Dendritic cell treated with granulocyte-macrophage colony-stimulating factor and Interleukin-4, amounts not matched to agents 40 ng/mL and 50 ng/mL, for 4 days (primary cell): ENCODE measurements at regions not wholly inside any gene's neighbourhood (a gene's known extent, or its start where the extent isn't known, plus 50 kb on each side); places are given as distances from the start of the nearest gene placed in this dataset.

Source experiments
- H3K27ac Mint-ChIP-seq: one replicate; pipeline ENCODE4 v1.8.0; 2022; ENCODE audit warnings: mild to moderate bottlenecking, mixed read lengths
- H3K27me3 Mint-ChIP-seq: one replicate; pipeline ENCODE4 v1.8.0; 2022; ENCODE audit warnings: mild to moderate bottlenecking, mixed read lengths
- H3K36me3 Mint-ChIP-seq: one replicate; pipeline ENCODE4 v1.8.0; 2022; ENCODE audit warnings: low read depth, mixed read lengths
- H3K4me1 Mint-ChIP-seq: one replicate; pipeline ENCODE4 v1.8.0; 2022; ENCODE audit warnings: low read depth, mixed read lengths
- H3K4me3 Mint-ChIP-seq: one replicate; pipeline ENCODE4 v1.8.0; 2022; ENCODE audit warnings: mild to moderate bottlenecking, moderate library complexity, mixed read lengths
- H3K9me3 Mint-ChIP-seq: one replicate; pipeline ENCODE4 v1.8.0; 2022; ENCODE audit warnings: mixed read lengths
- intact Hi-C: fragments of 100-400 bp; cut with micrococcal nuclease; formaldehyde crosslinking; loops from one replicate; pipeline ENCODE4 v1.15.0; 2022

DNA sequence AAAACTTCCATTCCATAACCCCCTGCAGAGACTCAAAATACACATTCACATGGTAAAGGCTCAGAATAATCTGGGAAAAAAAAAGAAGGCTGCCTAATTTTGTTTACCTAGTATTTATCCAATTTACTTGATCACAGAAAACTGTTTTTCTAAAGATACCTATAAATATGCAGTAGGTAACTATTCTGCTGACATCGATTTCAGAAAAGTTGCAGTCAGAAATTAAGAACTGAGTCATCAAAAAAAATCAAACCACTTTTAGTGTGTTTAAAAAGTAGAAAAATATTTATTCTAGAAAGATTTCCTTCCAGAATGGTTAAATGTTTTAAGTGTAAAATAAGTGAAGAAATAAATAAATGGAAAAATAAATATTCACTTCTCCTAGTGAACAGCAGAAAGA lies 254.5 kb upstream of the CAND1 start:
- H3K36me3 Mint-ChIP-seq, result no peaks in the 10 kb centered on the region

GRCh38 chr12:67018105-67018504 lies 251.1 kb upstream of the CAND1 start:
- H3K4me1 Mint-ChIP-seq, result no peaks in the 10 kb centered on the region
- no peaks in the 10 kb centered on the region for H3K9me3 Mint-ChIP-seq
- no peaks in the 10 kb centered on the region for H3K36me3 Mint-ChIP-seq
- H3K27ac Mint-ChIP-seq, result no peak overlapping the region
- H3K27me3 Mint-ChIP-seq, result no peaks in the 10 kb centered on the region
- intact Hi-C loops, result no loop called here
- H3K4me3 Mint-ChIP-seq, result no peak overlapping the region

More for the DNA sequence above, 254.5 kb upstream of the CAND1 start:
- Mint-ChIP-seq H3K27ac (no peak overlapping the region), H3K27me3 (no peaks in the 10 kb centered on the region), H3K9me3 (no peaks in the 10 kb centered on the region), H3K4me3 (no peak overlapping the region), H3K4me1 (no peaks in the 10 kb centered on the region)
- intact Hi-C loops, result no loop called here

- H3K27me3 Mint-ChIP-seq, result no peaks in the 10 kb centered on the region
- no peak overlapping the region for H3K27ac Mint-ChIP-seq
- no peaks in the 10 kb centered on the region for H3K4me1 Mint-ChIP-seq
- intact Hi-C loops, result no loop called here
- H3K9me3 Mint-ChIP-seq, result no peaks in the 10 kb centered on the region
- no peak overlapping the region for H3K4me3 Mint-ChIP-seq
- no peaks in the 10 kb centered on the region for H3K36me3 Mint-ChIP-seq
Observed at GRCh38 chr12:67019070-67019469, 250.1 kb upstream of the CAND1 start.

DNA sequence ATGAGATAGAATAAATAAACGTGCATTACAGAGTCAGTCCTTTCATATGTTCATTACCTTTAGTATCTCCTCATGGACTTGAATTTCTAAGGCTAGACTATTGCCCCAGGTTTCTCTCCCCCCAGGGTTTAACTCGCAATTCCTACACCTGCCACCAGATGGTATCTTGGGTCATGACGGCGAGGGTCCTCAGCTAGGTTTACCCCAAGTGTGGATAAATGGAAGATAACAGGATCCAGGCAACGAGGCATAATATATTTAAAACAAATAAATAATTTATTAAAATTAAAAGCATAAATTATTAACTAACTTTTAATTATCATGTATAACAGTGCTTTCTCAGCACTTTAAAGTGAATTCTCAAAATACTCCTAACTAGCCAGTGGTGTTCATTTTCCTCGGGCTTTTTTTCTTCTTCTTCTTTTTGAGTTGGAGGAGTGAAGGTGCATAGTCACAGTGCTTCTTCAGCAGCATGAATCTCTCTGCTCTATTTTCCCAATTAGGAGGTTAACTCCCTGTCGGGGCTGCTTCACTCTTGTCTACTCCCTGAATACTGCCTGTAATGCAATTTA lies 243.5 kb upstream of the CAND1 start:
- no peak overlapping the region for H3K27ac Mint-ChIP-seq
- H3K9me3 Mint-ChIP-seq, result no peaks in the 10 kb centered on the region
- H3K4me3 Mint-ChIP-seq, result no peak overlapping the region
- intact Hi-C loops, result no loop called here
- H3K4me1 Mint-ChIP-seq, result no peaks in the 10 kb centered on the region
- H3K36me3 Mint-ChIP-seq, result no peaks in the 10 kb centered on the region
- no peaks in the 10 kb centered on the region for H3K27me3 Mint-ChIP-seq

- intact Hi-C loops, result no loop called here
- no peak overlapping the region for H3K27ac Mint-ChIP-seq
- H3K4me1 Mint-ChIP-seq, result no peaks in the 10 kb centered on the region
- no peak overlapping the region for H3K4me3 Mint-ChIP-seq
- no peaks in the 10 kb centered on the region for H3K27me3 Mint-ChIP-seq
- no peaks in the 10 kb centered on the region for H3K36me3 Mint-ChIP-seq
- H3K9me3 Mint-ChIP-seq, result no peaks in the 10 kb centered on the region
Observed at GRCh38 chr12:67026487-67027246, 242.5 kb upstream of the CAND1 start.

DNA sequence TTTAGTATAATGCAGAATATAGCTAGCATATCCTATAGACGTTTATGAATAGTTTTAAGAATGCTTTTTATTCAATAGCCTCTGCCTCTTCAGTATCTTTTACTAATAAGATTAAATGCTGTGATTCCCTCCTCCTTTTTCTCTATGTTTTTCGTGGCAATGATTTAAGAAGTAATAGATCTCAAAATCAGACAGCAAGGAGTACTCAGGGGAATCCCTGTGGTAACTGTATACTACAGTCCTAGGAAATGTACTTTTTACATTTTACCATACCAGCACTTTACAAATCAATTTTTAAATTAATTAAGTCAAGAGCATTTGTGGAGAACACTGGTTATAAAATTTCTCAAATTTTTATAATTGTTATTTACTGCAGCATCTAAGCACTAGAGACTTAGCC lies 240.6 kb upstream of the CAND1 start:
- Mint-ChIP-seq H3K36me3 (no peaks in the 10 kb centered on the region), H3K4me3 (no peak overlapping the region), H3K27ac (no peak overlapping the region), H3K27me3 (no peaks in the 10 kb centered on the region), H3K9me3 (no peaks in the 10 kb centered on the region), H3K4me1 (no peaks in the 10 kb centered on the region)
- intact Hi-C loops, result no loop called here

GRCh38 chr12:67034110-67034879 lies 234.9 kb upstream of the CAND1 start:
- intact Hi-C loops, result no loop called here
- Mint-ChIP-seq H3K27me3 (no peaks in the 10 kb centered on the region), H3K9me3 (no peaks in the 10 kb centered on the region), H3K4me3 (no peak overlapping the region), H3K4me1 (no peaks in the 10 kb centered on the region), H3K27ac (no peak overlapping the region), H3K36me3 (no peaks in the 10 kb centered on the region)

DNA sequence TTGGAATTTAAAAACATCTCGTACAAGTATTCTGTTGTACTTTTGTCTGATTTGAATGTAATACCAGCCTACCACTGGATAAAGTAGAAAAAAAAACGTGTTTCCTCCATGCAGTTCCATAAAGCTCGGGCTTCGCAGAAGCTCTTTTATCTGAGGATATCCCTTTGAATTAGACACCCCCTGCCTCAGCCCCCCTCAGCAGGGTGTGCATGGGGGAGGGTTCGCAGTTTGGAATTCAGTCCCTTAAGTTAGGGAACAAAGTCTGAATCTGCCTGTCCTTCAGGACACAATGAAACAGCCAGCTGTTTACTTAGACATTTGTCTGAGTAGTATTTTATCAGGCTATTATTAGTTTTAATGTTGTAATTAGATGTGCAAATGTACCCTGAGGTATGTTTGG lies 234.0 kb upstream of the CAND1 start:
- no peaks in the 10 kb centered on the region for H3K27me3 Mint-ChIP-seq
- intact Hi-C loops, result no loop called here
- no peaks in the 10 kb centered on the region for H3K9me3 Mint-ChIP-seq
- no peaks in the 10 kb centered on the region for H3K4me1 Mint-ChIP-seq
- H3K4me3 Mint-ChIP-seq, result no peak overlapping the region
- no peaks in the 10 kb centered on the region for H3K36me3 Mint-ChIP-seq
- no peak overlapping the region for H3K27ac Mint-ChIP-seq

DNA sequence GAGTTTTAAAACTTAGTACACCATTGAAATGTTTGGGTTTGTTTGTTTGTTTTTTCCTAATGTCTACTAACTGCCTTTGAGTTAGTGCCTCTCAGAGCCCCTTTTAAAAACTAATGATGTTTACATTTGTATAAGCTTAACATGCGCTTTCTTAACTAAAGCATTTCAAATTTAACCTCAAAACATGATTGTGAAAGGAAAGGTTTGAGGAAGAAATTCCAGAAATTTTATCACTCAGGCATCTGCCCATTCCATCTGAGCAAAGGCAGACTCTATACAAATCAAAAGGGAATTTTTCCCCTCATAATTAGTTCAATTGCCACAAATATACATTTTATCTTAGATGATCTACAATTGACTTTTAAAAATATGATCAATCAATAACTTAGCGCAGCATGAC lies 230.7 kb upstream of the CAND1 start:
- Mint-ChIP-seq H3K4me1 (no peaks in the 10 kb centered on the region), H3K27ac (no peak overlapping the region), H3K27me3 (peaks cover 2% of the 10 kb centered on the region), H3K9me3 (no peaks in the 10 kb centered on the region), H3K36me3 (no peaks in the 10 kb centered on the region), H3K4me3 (no peak overlapping the region)
- intact Hi-C loops, result no loop called here

DNA sequence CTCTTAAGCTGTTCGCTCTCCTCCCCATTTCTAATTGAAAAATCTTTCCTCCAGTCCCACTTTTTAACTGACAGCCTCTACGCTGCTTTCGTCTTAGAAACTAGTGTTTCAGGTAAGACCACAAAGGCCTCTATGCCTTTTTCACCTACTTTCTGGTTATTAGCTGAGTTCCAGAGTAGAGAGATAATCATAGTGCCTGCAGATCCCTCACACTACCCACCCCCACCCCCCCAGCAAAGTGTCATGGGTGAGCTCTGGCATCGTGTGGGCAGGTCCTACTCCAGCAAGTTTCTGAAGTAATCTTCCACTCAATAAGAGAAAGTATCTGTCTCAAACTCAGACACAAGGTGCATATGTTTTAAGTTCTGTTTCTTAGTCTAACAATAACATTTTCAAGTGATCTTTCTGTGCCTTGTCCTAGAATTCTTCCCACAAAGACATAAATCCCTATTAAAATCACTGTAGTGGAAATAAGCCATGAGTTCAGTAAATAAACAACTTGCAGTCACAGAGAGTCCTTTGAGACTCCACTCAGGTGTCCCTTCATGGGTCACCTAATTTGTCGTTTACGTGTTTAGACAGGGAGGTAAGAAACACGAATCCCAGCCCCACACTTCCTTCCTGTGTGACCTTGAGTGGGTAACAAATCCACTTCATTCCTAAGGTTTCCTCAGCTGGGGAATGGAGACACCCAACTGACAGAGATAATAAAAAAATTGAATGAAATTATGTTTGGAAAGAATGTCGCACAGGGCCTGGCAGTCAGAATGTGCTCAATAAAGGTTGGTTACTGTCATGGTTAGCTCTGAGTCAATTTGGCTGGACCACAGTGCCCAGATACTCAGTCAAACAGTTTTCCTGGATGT lies 228.9 kb upstream of the CAND1 start:
- H3K4me3 Mint-ChIP-seq, result no peak overlapping the region
- no peaks in the 10 kb centered on the region for H3K9me3 Mint-ChIP-seq
- no peaks in the 10 kb centered on the region for H3K36me3 Mint-ChIP-seq
- H3K4me1 Mint-ChIP-seq, result no peaks in the 10 kb centered on the region
- intact Hi-C loops, result no loop called here
- peaks cover 3% of the 10 kb centered on the region for H3K27me3 Mint-ChIP-seq
- no peak overlapping the region for H3K27ac Mint-ChIP-seq

- Mint-ChIP-seq H3K27me3 (peaks cover 3% of the 10 kb centered on the region), H3K36me3 (no peaks in the 10 kb centered on the region), H3K27ac (no peak overlapping the region), H3K4me1 (no peaks in the 10 kb centered on the region), H3K4me3 (no peak overlapping the region), H3K9me3 (no peaks in the 10 kb centered on the region)
- intact Hi-C loops, result no loop called here
Observed at GRCh38 chr12:67040861-67041137, 228.4 kb upstream of the CAND1 start.

- Mint-ChIP-seq H3K27ac (no peak overlapping the region), H3K4me3 (no peak overlapping the region), H3K4me1 (no peaks in the 10 kb centered on the region), H3K27me3 (peaks cover 3% of the 10 kb centered on the region), H3K9me3 (no peaks in the 10 kb centered on the region), H3K36me3 (no peaks in the 10 kb centered on the region)
- intact Hi-C loops, result no loop called here
Observed at GRCh38 chr12:67042697-67043131, 226.4 kb upstream of the CAND1 start.

DNA sequence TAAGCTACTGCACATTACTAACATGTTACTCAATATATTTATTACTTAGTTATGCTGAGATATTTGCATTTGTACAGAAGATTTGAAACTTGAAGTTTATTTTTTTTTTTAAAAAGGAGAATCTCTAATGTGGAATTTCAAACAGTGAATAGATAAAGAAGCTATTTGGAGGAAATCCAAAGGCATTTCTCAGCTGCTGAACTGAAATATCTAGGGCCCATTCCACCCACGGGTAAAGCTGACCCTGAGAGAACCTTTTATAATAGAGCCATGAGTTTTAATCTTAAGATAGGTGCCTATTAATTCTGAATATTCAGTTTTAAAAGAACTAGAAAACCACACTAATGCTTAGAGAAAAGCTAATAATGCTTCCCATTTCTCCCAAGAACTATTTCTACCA lies 225.4 kb upstream of the CAND1 start:
- intact Hi-C loops, result no loop called here
- no peak overlapping the region for H3K27ac Mint-ChIP-seq
- H3K27me3 Mint-ChIP-seq, result peaks cover 3% of the 10 kb centered on the region
- no peaks in the 10 kb centered on the region for H3K9me3 Mint-ChIP-seq
- no peak overlapping the region for H3K4me3 Mint-ChIP-seq
- H3K36me3 Mint-ChIP-seq, result no peaks in the 10 kb centered on the region
- no peaks in the 10 kb centered on the region for H3K4me1 Mint-ChIP-seq

- intact Hi-C loops, result no loop called here
- Mint-ChIP-seq H3K27me3 (peaks cover 3% of the 10 kb centered on the region), H3K36me3 (no peaks in the 10 kb centered on the region), H3K9me3 (no peaks in the 10 kb centered on the region), H3K4me1 (no peaks in the 10 kb centered on the region), H3K4me3 (no peak overlapping the region), H3K27ac (no peak overlapping the region)
Observed at GRCh38 chr12:67045650-67046049, 223.5 kb upstream of the CAND1 start.
